Common myeloid progenitor, CD34-positive (primary cell): ENCODE measurements at regions not wholly inside any gene's neighbourhood (a gene's known extent, or its start where the extent isn't known, plus 50 kb on each side); places are given as distances from the start of the nearest gene placed in this dataset.

Experiments used
- CTCF ChIA-PET: fragments of 350-600 bp; sonication (Branson Sonifier 250); formaldehyde crosslinking; loops from one replicate; lab custom pipeline; 2021; ENCODE audit warnings: antibody characterized with exemption; lab: Charles Lee
- POLR2A ChIA-PET: fragments of 350-600 bp; sonication (Branson Sonifier 250); formaldehyde crosslinking; loops from one replicate; lab custom pipeline; 2021; ENCODE audit warnings: antibody characterized with exemption; lab: Charles Lee
- DNase-seq, 3 donors: peaks; one replicate each; pipeline versions ENCODE4 v3.0.0 to v3.0.0-alpha.2; 2013
- H3K27ac ChIP-seq, 2 experiments: 1 replicate in 1 of 2; 2 replicates in 1 of 2; pipeline ENCODE4 v1.7.0; 2013; ENCODE audit warnings: inconsistent platforms in 2 of 2, low read length in 2 of 2, mild to moderate bottlenecking in 2 of 2, low read depth in 1 of 2, moderate library complexity in 1 of 2; ENCODE audit not compliant: severe bottlenecking in 2 of 2, insufficient read depth in 1 of 2, poor library complexity in 1 of 2
- H3K27me3 ChIP-seq, 5 experiments: replicated peaks in 2 of 5; 1 replicate in 3 of 5; 2 replicates in 2 of 5; pipeline versions ENCODE4 v1.6.1 to v1.7.0; 2013; ENCODE audit warnings: low read length in 4 of 5, mild to moderate bottlenecking in 2 of 5, moderate library complexity in 2 of 5, inconsistent platforms in 1 of 5; ENCODE audit not compliant: insufficient read depth in 5 of 5, control insufficient read depth in 4 of 5
- H3K36me3 ChIP-seq, 4 experiments: 1 replicate in 2 of 4; 2 replicates in 2 of 4; pipeline versions ENCODE4 v1.6.1 to v1.7.0; 2013; ENCODE audit warnings: low read length in 3 of 4, control low read depth in 1 of 4, mild to moderate bottlenecking in 1 of 4; ENCODE audit not compliant: control insufficient read depth in 4 of 4, insufficient read depth in 4 of 4
- H3K4me1 ChIP-seq, 4 experiments: 1 replicate in 3 of 4; 2 replicates in 1 of 4; pipeline versions ENCODE4 v1.6.1 to v1.7.1; 2013; ENCODE audit warnings: low read length in 3 of 4, mild to moderate bottlenecking in 3 of 4, control low read depth in 1 of 4, inconsistent platforms in 1 of 4, moderate library complexity in 1 of 4; ENCODE audit not compliant: control insufficient read depth in 4 of 4, insufficient read depth in 4 of 4; ENCODE audit errors: control extremely low read depth in 1 of 4
- H3K4me3 ChIP-seq, 7 experiments: 1 replicate in 4 of 7; 2 replicates in 3 of 7; pipeline versions ENCODE4 v1.5.1 to v1.7.0; 2013; ENCODE audit warnings: mild to moderate bottlenecking in 7 of 7, low read length in 6 of 7, moderate library complexity in 6 of 7, inconsistent platforms in 2 of 7, low read depth in 2 of 7, control low read depth in 1 of 7; ENCODE audit not compliant: insufficient read depth in 4 of 7, control insufficient read depth in 1 of 7; ENCODE audit errors: extremely low read depth in 1 of 7
- H3K9me3 ChIP-seq, 5 experiments: 1 replicate in 4 of 5; 2 replicates in 1 of 5; pipeline versions ENCODE4 v1.6.1 to v1.7.1; 2013; ENCODE audit warnings: low read length in 4 of 5, mild to moderate bottlenecking in 2 of 5, inconsistent platforms in 1 of 5, low read depth in 1 of 5, moderate library complexity in 1 of 5; ENCODE audit not compliant: control insufficient read depth in 4 of 5, insufficient read depth in 2 of 5; ENCODE audit errors: control extremely low read depth in 1 of 5
- WGBS: methylation state at CpG from one replicate; pipeline ENCODE4 v1.1.5; 2013; ENCODE audit not compliant: insufficient coverage; 5-methylcytosine and 5-hydroxymethylcytosine counted together

- 100% methylated on average over 1 of the region's 2 CpGs for WGBS
- Histone ChIP-seq H3K27me3 (no peaks in the 10 kb centered on the region), H3K27ac (no peak overlapping the region), H3K36me3 (no peaks in the 10 kb centered on the region), H3K4me3 (no peak overlapping the region), H3K4me1 (no peaks in the 10 kb centered on the region), H3K9me3 (peaks cover 0 to 3% (median 2%) of the 10 kb centered on the region in 5 experiments)
- ChIA-PET POLR2A (no interaction called here), CTCF (no interaction called here)
- DNase-seq = no peak
Measured at GRCh38 chr5:85096421-85096820, 711.7 kb upstream of the EDIL3 start.

GRCh38 chr5:85108471-85108870, 723.8 kb upstream of the EDIL3 start:
- POLR2A ChIA-PET = no interaction called here
- Histone ChIP-seq H3K27ac (no peak overlapping the region), H3K36me3 (no peaks in the 10 kb centered on the region), H3K4me1 (no peaks in the 10 kb centered on the region), H3K9me3 (peaks cover 0 to 1% (median 0%) of the 10 kb centered on the region in 5 experiments), H3K4me3 (no peak overlapping the region), H3K27me3 (no peaks in the 10 kb centered on the region)
- DNase-seq = no peak
- CTCF ChIA-PET = no interaction called here
- WGBS = no CpG with 5 or more reads among the region's 1 CpG

- no CpG with 5 or more reads among the region's 1 CpG for WGBS
- H3K9me3 ChIP-seq = peaks cover 0 to 1% (median 0%) of the 10 kb centered on the region in 5 experiments
- ChIA-PET CTCF (no interaction called here), POLR2A (no interaction called here)
- H3K4me1 ChIP-seq = no peaks in the 10 kb centered on the region
- no peak for DNase-seq
- H3K36me3 ChIP-seq = no peaks in the 10 kb centered on the region
- H3K27ac ChIP-seq = no peak overlapping the region
- H3K27me3 ChIP-seq = no peaks in the 10 kb centered on the region
- H3K4me3 ChIP-seq = no peak overlapping the region
Measured at GRCh38 chr5:85109616-85110015, 724.9 kb upstream of the EDIL3 start.

- H3K4me3 ChIP-seq = no peak overlapping the region
- no peak for DNase-seq
- 80% methylated on average over 1 of the region's 1 CpG for WGBS
- H3K36me3 ChIP-seq = no peaks in the 10 kb centered on the region
- H3K9me3 ChIP-seq = no peaks in the 10 kb centered on the region
- CTCF ChIA-PET = no interaction called here
- POLR2A ChIA-PET = no interaction called here
- H3K4me1 ChIP-seq = no peaks in the 10 kb centered on the region
- no peaks in the 10 kb centered on the region for H3K27me3 ChIP-seq
- no peak overlapping the region for H3K27ac ChIP-seq
Measured at GRCh38 chr5:85132269-85132668, 747.6 kb upstream of the EDIL3 start.

GRCh38 chr5:85140471-85140870, 755.8 kb upstream of the EDIL3 start:
- DNase-seq = no peak
- H3K27ac ChIP-seq = no peak overlapping the region
- no peaks in the 10 kb centered on the region for H3K4me1 ChIP-seq
- H3K36me3 ChIP-seq = no peaks in the 10 kb centered on the region
- no peaks in the 10 kb centered on the region for H3K27me3 ChIP-seq
- H3K4me3 ChIP-seq = no peak overlapping the region
- peaks cover 0 to 1% (median 0%) of the 10 kb centered on the region in 5 experiments for H3K9me3 ChIP-seq
- ChIA-PET CTCF (no interaction called here), POLR2A (no interaction called here)

- Histone ChIP-seq H3K27me3 (no peaks in the 10 kb centered on the region), H3K4me1 (no peaks in the 10 kb centered on the region), H3K9me3 (peaks cover 0 to 1% (median 0%) of the 10 kb centered on the region in 5 experiments), H3K36me3 (no peaks in the 10 kb centered on the region), H3K4me3 (no peak overlapping the region), H3K27ac (no peak overlapping the region)
- no peak for DNase-seq
- ChIA-PET CTCF (no interaction called here), POLR2A (no interaction called here)
- 92% methylated on average over 3 of the region's 3 CpGs for WGBS
Measured at GRCh38 chr5:85143138-85143537, 758.5 kb upstream of the EDIL3 start.

GRCh38 chr5:85148701-85149100, 764.0 kb upstream of the EDIL3 start:
- H3K27me3 ChIP-seq = no peaks in the 10 kb centered on the region
- H3K4me3 ChIP-seq = no peak overlapping the region
- H3K27ac ChIP-seq = no peak overlapping the region
- no peaks in the 10 kb centered on the region for H3K4me1 ChIP-seq
- no CpG with 5 or more reads among the region's 2 CpGs for WGBS
- H3K36me3 ChIP-seq = no peaks in the 10 kb centered on the region
- POLR2A ChIA-PET = no interaction called here
- no peaks in the 10 kb centered on the region for H3K9me3 ChIP-seq
- no peak for DNase-seq
- CTCF ChIA-PET = no interaction called here
